Uterus (tissue), 2 donors: ENCODE measurements at regions not wholly inside any gene's neighbourhood (a gene's known extent, or its start where the extent isn't known, plus 50 kb on each side); places are given as distances from the start of the nearest gene placed in this dataset.

Experiments
- POLR2A ChIP-seq, 2 donors: fragments of 450-650 bp; IDR thresholded peaks; one replicate each; pipeline ENCODE4 v1.6.1; 2016; ENCODE audit warnings: antibody characterized with exemption in 2 of 2, mild to moderate bottlenecking in 1 of 2, moderate library complexity in 1 of 2
- TF ChIP-seq, protein P1 (sequence below), 4 experiments: fragments of 200-600 bp in 2 of 4; fragments of 450-650 bp in 2 of 4; sonication (generic) in 2 of 4; IDR thresholded peaks; one replicate each; pipeline ENCODE4 v1.5.1; 2016 to 2019; ENCODE audit warnings: antibody characterized with exemption in 4 of 4, mild to moderate bottlenecking in 2 of 4, moderate library complexity in 1 of 4

DNA sequence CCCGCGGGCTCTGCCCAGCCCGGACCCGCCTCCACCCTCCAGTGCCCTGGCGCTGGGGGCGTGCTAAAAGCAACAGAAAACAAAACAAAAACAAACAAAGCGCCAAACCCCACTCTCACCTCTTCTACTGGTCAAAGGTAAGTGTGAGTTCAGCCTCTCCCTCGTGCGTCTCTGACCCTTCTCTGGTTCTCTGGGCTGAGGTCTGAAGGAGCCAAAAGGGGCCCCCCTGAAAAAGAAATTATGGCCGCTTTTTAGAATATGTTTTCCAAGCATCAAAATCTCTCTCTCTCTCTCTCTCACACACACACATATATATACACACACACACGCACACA is 133.5 kb upstream of the DPYD start:
- TF ChIP-seq, protein P1, sequence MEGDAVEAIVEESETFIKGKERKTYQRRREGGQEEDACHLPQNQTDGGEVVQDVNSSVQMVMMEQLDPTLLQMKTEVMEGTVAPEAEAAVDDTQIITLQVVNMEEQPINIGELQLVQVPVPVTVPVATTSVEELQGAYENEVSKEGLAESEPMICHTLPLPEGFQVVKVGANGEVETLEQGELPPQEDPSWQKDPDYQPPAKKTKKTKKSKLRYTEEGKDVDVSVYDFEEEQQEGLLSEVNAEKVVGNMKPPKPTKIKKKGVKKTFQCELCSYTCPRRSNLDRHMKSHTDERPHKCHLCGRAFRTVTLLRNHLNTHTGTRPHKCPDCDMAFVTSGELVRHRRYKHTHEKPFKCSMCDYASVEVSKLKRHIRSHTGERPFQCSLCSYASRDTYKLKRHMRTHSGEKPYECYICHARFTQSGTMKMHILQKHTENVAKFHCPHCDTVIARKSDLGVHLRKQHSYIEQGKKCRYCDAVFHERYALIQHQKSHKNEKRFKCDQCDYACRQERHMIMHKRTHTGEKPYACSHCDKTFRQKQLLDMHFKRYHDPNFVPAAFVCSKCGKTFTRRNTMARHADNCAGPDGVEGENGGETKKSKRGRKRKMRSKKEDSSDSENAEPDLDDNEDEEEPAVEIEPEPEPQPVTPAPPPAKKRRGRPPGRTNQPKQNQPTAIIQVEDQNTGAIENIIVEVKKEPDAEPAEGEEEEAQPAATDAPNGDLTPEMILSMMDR (IDR thresholded peaks at IDR 0.05): no peak
- no peak for TF ChIP-seq POLR2A (IDR thresholded peaks at IDR 0.05)
